Calu3 (cell line): ENCODE measurements at regions not wholly inside any gene's neighbourhood (a gene's known extent, or its start where the extent isn't known, plus 50 kb on each side); places are given as distances from the start of the nearest gene placed in this dataset.

ENCODE experiments used
- BruUV-seq: library from RNA; stranded (reverse); fragments of 400-500 nt; replicated peaks from 2 replicates; lab custom pipeline; 2021; lab: Mats Ljungman, UMichigan
- CTCF ChIA-PET: fragments of 300-600 bp; sonication (Branson Sonifier 250); formaldehyde crosslinking; loops from one replicate; lab custom pipeline; 2022; ENCODE audit warnings: antibody characterized with exemption; lab: Charles Lee
- DNase-seq: peaks from one replicate; pipeline ENCODE4 v3.0.0; 2022
- H3K27ac Mint-ChIP-seq: one replicate; pipeline ENCODE4 v1.8.0; 2022; ENCODE audit warnings: mixed read lengths; ENCODE audit not compliant: unreplicated experiment
- H3K27me3 Mint-ChIP-seq: one replicate; pipeline ENCODE4 v1.8.0; 2022; ENCODE audit warnings: mixed read lengths; ENCODE audit not compliant: unreplicated experiment
- H3K36me3 Mint-ChIP-seq: one replicate; pipeline ENCODE4 v1.8.0; 2022; ENCODE audit warnings: mild to moderate bottlenecking, moderate library complexity, mixed read lengths; ENCODE audit not compliant: insufficient read depth, unreplicated experiment
- H3K4me1 Mint-ChIP-seq: one replicate; pipeline ENCODE4 v1.8.0; 2022; ENCODE audit warnings: mild to moderate bottlenecking, low read depth, mixed read lengths; ENCODE audit not compliant: unreplicated experiment
- H3K4me3 Mint-ChIP-seq: one replicate; pipeline ENCODE4 v1.8.0; 2022; ENCODE audit warnings: mild to moderate bottlenecking, low read depth, moderate library complexity, mixed read lengths; ENCODE audit not compliant: unreplicated experiment
- H3K9me3 Mint-ChIP-seq: one replicate; pipeline ENCODE4 v1.8.0; 2022; ENCODE audit warnings: low read depth, mixed read lengths; ENCODE audit not compliant: unreplicated experiment
- intact Hi-C: fragments of 100-400 bp; cut with micrococcal nuclease; formaldehyde crosslinking; loops from one replicate; pipeline ENCODE4 v1.10.0; 2022; ENCODE audit not compliant: unreplicated experiment
- TF ChIP-seq, protein P1 (sequence below): fragments of 200-600 bp; IDR thresholded peaks from one replicate; pipeline ENCODE4 v1.8.0; 2022; ENCODE audit warnings: antibody characterized with exemption; ENCODE audit not compliant: unreplicated experiment

DNA sequence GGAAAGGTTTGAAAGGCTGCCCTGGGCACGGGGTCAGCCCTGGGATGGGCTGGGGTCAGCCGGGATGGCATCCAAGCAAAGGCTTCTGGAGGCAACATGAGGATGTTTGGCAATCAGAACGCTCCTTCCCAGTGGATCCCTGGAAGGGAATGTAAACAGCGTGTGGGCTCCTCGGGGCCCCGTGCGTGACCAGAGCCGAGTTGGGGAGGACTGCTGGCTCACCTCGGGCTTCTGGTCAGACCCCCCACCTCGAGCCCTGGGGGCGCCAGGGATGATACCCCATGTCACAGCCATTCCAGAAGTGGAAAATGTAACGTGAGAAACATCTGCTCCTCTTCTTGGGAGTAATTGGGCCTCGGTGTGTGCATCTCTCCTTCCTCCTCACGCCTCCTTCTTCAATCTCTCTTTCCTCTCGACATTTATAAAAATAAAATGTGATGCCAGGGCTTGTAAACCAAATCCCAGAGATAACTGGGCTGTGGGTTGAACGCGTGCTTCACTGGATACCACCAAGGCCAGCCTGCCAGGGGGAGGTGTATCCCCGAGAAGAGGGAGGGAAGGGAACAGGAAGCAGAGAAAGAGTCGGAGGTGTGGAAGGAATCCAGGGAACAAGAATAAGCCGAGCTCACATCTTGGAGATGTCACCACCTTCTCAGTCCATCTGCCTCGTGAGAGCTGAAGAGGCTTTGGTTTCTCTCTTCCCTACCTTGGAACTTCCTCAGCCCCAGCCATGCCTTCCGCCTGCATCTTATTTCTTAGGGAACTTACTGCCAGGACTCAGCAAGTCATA is 144.8 kb downstream of the NUAK1 start:
- CTCF ChIA-PET, result no interaction called here
- Mint-ChIP-seq H3K4me3 (no peak overlapping the region), H3K9me3 (peaks cover 3% of the 10 kb centered on the region), H3K4me1 (no peaks in the 10 kb centered on the region), H3K27me3 (peaks cover 82% of the 10 kb centered on the region), H3K36me3 (no peaks in the 10 kb centered on the region), H3K27ac (no peak overlapping the region)
- no TSS peak for BruUV-seq
- intact Hi-C loops, result no loop called here
- TF ChIP-seq, protein P1, sequence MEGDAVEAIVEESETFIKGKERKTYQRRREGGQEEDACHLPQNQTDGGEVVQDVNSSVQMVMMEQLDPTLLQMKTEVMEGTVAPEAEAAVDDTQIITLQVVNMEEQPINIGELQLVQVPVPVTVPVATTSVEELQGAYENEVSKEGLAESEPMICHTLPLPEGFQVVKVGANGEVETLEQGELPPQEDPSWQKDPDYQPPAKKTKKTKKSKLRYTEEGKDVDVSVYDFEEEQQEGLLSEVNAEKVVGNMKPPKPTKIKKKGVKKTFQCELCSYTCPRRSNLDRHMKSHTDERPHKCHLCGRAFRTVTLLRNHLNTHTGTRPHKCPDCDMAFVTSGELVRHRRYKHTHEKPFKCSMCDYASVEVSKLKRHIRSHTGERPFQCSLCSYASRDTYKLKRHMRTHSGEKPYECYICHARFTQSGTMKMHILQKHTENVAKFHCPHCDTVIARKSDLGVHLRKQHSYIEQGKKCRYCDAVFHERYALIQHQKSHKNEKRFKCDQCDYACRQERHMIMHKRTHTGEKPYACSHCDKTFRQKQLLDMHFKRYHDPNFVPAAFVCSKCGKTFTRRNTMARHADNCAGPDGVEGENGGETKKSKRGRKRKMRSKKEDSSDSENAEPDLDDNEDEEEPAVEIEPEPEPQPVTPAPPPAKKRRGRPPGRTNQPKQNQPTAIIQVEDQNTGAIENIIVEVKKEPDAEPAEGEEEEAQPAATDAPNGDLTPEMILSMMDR, result no peak
- no peak for DNase-seq

DNA sequence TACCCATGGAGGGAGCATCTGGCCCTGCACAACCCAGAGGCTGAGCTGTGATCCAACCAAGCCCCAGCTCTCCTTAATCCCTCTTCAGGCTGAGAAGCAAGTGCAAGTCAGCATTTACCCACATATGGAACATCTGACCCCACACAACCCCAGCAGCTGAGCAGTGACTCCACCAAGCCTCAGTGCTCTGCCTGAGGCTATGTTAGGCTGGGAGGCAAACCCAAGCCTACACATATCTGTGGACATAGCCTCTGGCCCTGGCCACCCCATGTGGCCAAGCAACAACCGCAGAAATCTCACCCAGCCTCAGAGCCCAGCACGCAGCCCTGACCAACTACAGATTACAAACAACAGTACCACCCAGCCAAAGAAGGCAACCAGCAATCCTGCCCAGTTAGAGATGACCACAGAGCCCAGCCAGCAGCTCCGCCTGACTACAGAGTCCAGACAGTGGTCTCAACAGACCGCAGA is 142.8 kb downstream of the NUAK1 start:
- Mint-ChIP-seq H3K9me3 (no peaks in the 10 kb centered on the region), H3K27me3 (peaks cover 80% of the 10 kb centered on the region), H3K36me3 (no peaks in the 10 kb centered on the region), H3K4me1 (no peaks in the 10 kb centered on the region), H3K4me3 (no peak overlapping the region), H3K27ac (no peak overlapping the region)
- DNase-seq, result no peak
- BruUV-seq, result no TSS peak
- TF ChIP-seq, protein P1, result no peak
- CTCF ChIA-PET, result interaction anchor here (1.7 kb wide), 1 partner anchor 34 kb away, joined by 6 read pairs; no protein-coding TSS in a partner anchor
- intact Hi-C loops, result no loop called here

DNA sequence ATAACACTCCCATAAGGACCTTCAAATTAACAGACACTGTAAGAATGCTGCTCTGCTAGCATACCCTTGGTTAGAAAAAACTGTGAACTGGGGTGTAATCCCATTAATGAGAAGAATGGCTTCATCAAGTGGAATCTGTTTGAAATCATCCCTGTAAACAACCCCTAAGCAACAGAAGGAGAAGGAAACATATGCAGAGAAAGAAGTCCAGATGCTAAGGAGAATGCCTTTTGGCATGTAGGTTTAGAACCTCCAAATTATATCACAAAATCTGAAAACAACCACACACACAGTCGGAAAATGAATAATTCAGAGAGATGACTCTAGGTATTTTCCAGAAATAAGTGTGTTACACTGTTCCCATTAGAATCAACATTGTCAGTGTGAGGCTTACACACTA is 140.2 kb downstream of the NUAK1 start:
- Mint-ChIP-seq H3K9me3 (no peaks in the 10 kb centered on the region), H3K27me3 (peaks cover 60% of the 10 kb centered on the region), H3K4me3 (no peak overlapping the region), H3K4me1 (peaks cover 10% of the 10 kb centered on the region), H3K27ac (no peak overlapping the region), H3K36me3 (no peaks in the 10 kb centered on the region)
- intact Hi-C loops, result no loop called here
- DNase-seq, result no peak
- CTCF ChIA-PET, result no interaction called here
- TF ChIP-seq, protein P1, result no peak
- BruUV-seq, result no TSS peak

DNA sequence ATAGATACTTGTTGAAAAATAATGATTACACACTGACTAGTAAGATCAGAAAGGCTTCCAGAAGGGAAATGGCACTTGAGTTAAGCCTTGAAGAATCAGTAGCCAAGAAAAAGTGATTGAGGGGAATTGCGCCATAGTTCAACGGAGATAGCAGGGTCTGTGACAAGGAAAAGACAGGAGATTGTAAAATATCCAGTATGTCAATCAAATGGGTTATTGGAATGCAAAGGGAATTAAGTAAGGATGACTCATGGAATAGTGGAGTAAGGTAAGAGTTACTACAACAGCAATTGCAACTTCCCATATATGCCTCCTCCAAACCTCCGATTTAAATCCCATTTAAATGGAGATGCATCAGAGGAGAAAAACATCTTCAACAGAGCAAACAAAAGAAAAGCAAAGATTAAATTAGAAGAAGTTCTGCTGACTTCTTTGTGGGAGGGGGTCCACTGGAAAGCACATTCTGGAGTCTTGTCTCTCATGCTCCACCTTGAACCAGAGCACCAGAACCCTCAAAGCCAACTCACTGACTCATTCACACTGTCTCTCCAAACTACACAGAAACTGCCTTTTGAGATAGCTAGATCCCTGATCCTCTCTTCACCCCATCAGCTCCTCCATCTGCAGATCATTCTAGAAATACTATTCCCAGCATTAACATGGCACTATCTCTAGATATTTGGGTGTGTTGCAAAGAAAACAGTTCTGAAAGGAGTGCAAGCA is 138.2 kb downstream of the NUAK1 start:
- no peak overlapping the region for H3K27ac Mint-ChIP-seq
- H3K27me3 Mint-ChIP-seq, result peaks cover 55% of the 10 kb centered on the region
- no peaks in the 10 kb centered on the region for H3K36me3 Mint-ChIP-seq
- no peak for DNase-seq
- BruUV-seq, result no TSS peak
- CTCF ChIA-PET, result no interaction called here
- H3K4me3 Mint-ChIP-seq, result no peak overlapping the region
- peaks cover 4% of the 10 kb centered on the region for H3K9me3 Mint-ChIP-seq
- TF ChIP-seq, protein P1, result no peak
- intact Hi-C loops, result no loop called here
- peaks cover 10% of the 10 kb centered on the region for H3K4me1 Mint-ChIP-seq
